ENCODE measurements at regions not wholly inside any gene's neighbourhood (a gene's known extent, or its start where the extent isn't known, plus 50 kb on each side); places are given as distances from the start of the nearest gene placed in this dataset.

- TF ChIP-seq TEAD4 (IDR thresholded peaks at IDR 0.05; ENCODE audit: borderline replicate concordance, insufficient read depth) (no peak), REST (IDR thresholded peaks at IDR 0.05; ENCODE audit: low read depth, low read length) (no peak), ZBTB33 (IDR thresholded peaks at IDR 0.05; ENCODE audit: borderline replicate concordance, low read depth) (no peak), RCOR1 (IDR thresholded peaks at IDR 0.05; ENCODE audit: low read length) (no peak), USF2 (IDR thresholded peaks at IDR 0.05; ENCODE audit: borderline replicate concordance, low read depth, low read length) (no peak), MEF2A (IDR thresholded peaks at IDR 0.05; ENCODE audit: borderline replicate concordance, low read depth) (no peak), YY1 (IDR thresholded peaks at IDR 0.05; ENCODE audit: low read depth) (no peak), USF1 (IDR thresholded peaks at IDR 0.05; ENCODE audit: borderline replicate concordance, low read depth) (no peak), GATA2 (CRISPR knock-in tag; IDR thresholded peaks at IDR 0.05) (no peak), TAF1 (IDR thresholded peaks at IDR 0.05; ENCODE audit: borderline replicate concordance, low read depth, low read length) (no peak), MAX (IDR thresholded peaks at IDR 0.05; ENCODE audit: low read depth) (no peak), POLR2AphosphoS5 (IDR thresholded peaks at IDR 0.05; ENCODE audit: low read depth, low read length) (no peak), RFX5 (IDR thresholded peaks at IDR 0.05; ENCODE audit: low read length) (no peak), MXI1 (IDR thresholded peaks at IDR 0.05; ENCODE audit: low read depth, low read length) (no peak), FOSL2 (IDR thresholded peaks at IDR 0.05; ENCODE audit: borderline replicate concordance, low read depth) (no peak), FOXJ3 (CRISPR knock-in tag; IDR thresholded peaks at IDR 0.05) (no peak), SMC3 (IDR thresholded peaks at IDR 0.05; ENCODE audit: low read depth, low read length) (no peak), RAD21 (IDR thresholded peaks at IDR 0.05; ENCODE audit: low read length) (no peak), CTCF (IDR thresholded peaks at IDR 0.05) (no peak)
- no peak overlapping the region for H3K9ac ChIP-seq
- no peak for DNase-seq
- no peaks in the 10 kb centered on the region for H3K79me2 ChIP-seq (ENCODE audit: insufficient read depth)
- 23% methylated on average over 3 of the region's 3 CpGs for WGBS (ENCODE audit: low lambda C conversion rate)
- POLR2A ChIA-PET = no interaction called here
- H3K4me1 ChIP-seq (ENCODE audit: control insufficient read depth in 1 of 2, insufficient read depth in 2 of 2, low read depth in 1 of 2, low read length in 1 of 2) = no peaks in the 10 kb centered on the region
- H3K4me2 ChIP-seq = no peak overlapping the region
- no peaks in the 10 kb centered on the region for H3K27me3 ChIP-seq (ENCODE audit: insufficient read depth)
- CTCF ChIA-PET = interaction anchor here (2.4 kb wide), 1 partner anchor 10 kb away, joined by 7 read pairs; no protein-coding TSS in a partner anchor
- H3F3A ChIP-seq (replicated peaks; ENCODE audit: insufficient read depth) = no peaks in the 10 kb centered on the region
- H3K27ac ChIP-seq (ENCODE audit: low read depth in 2 of 2, low read length in 1 of 2) = no peak overlapping the region
- H3K4me3 ChIP-seq (ENCODE audit: low read depth in 2 of 2, low read length in 1 of 2) = no peak overlapping the region
- no peaks in the 10 kb centered on the region for H4K20me1 ChIP-seq (ENCODE audit: insufficient read depth)
- no peaks in the 10 kb centered on the region for H3K9me3 ChIP-seq
- no peaks in the 10 kb centered on the region for H3K36me3 ChIP-seq (replicated peaks in 1 of 2; ENCODE audit: control insufficient read depth in 1 of 2, insufficient read depth in 2 of 2, low read length in 1 of 2)
- H2AFZ ChIP-seq (ENCODE audit: low read depth) = no peak overlapping the region
- H3K9me2 ChIP-seq = 0 out of 2 replicates have a peak, but pooled peaks cover 3% of the 10 kb centered on the region
Measured at GRCh38 chr3:87135412-87135811, 91.7 kb upstream of the CHMP2B start.

All from SK-N-SH (cell line).